ENCODE measurements at regions not wholly inside any gene's neighbourhood (a gene's known extent, or its start where the extent isn't known, plus 50 kb on each side); places are given as distances from the start of the nearest gene placed in this dataset.

- Histone ChIP-seq H3K27me3 (ENCODE audit: control insufficient read depth, insufficient read depth, low read length) (no peaks in the 10 kb centered on the region), H3K36me3 (ENCODE audit: control insufficient read depth, insufficient read depth, low read length) (no peaks in the 10 kb centered on the region), H3K4me3 (ENCODE audit: low read depth in 2 of 2, low read length in 2 of 2) (no peak overlapping the region), H3K4me1 (ENCODE audit: control insufficient read depth, insufficient read depth, low read length) (no peaks in the 10 kb centered on the region), H3K9me3 (ENCODE audit: control insufficient read depth, insufficient read depth, low read depth, low read length) (no peaks in the 10 kb centered on the region), H3K27ac (ENCODE audit: low read length) (no peak overlapping the region)
- ATAC-seq (no peak), DNase-seq (ENCODE audit: low read depth, low spot score) (no peak)
- CTCF ChIA-PET = no interaction called here
- in situ Hi-C loops (cut with HindIII; ENCODE audit: low pct_unique_long_range_greater_than_20kb, low sequenced_read_pairs) (no loop called here), intact Hi-C loops (cut with micrococcal nuclease; ENCODE audit: unreplicated experiment) (no loop called here)
- TF ChIP-seq CTCF (IDR thresholded peaks at IDR 0.05) = no peak
- no peak for TF ChIP-seq TCF7L2 (IDR thresholded peaks at IDR 0.05; ENCODE audit: low read depth, low read length)
- TF ChIP-seq SIN3A (IDR thresholded peaks at IDR 0.05; ENCODE audit: borderline replicate concordance, insufficient read depth, low read depth, low read length) = no peak
- POLR2A ChIA-PET = no interaction called here
- BruUV-seq (replicated peaks) = no TSS peak
Measured at GRCh38 chr11:92325416-92325815, 100.8 kb downstream of the FAT3 start.

- ChIA-PET CTCF (no interaction called here), POLR2A (no interaction called here)
- no peak overlapping the region for H3K27ac ChIP-seq (ENCODE audit: low read length)
- DNase-seq (ENCODE audit: low read depth, low spot score) = no peak
- TF ChIP-seq POLR2AphosphoS5 (IDR thresholded peaks at IDR 0.05; ENCODE audit: low read depth, low read length) (no peak), SIN3A (IDR thresholded peaks at IDR 0.05; ENCODE audit: borderline replicate concordance, insufficient read depth, low read depth, low read length) (no peak), CTCF (IDR thresholded peaks at IDR 0.05) (no peak), TCF7L2 (IDR thresholded peaks at IDR 0.05; ENCODE audit: low read depth, low read length) (no peak), REST (IDR thresholded peaks at IDR 0.05; ENCODE audit: insufficient read depth in 1 of 2, low read depth in 2 of 2, low read length in 1 of 2) (no peak)
- no peaks in the 10 kb centered on the region; the same call in 1 of the 2 replicates for H3K27me3 ChIP-seq (ENCODE audit: control insufficient read depth, insufficient read depth, low read length)
- H3K36me3 ChIP-seq (ENCODE audit: control insufficient read depth, insufficient read depth, low read length) = no peaks in the 10 kb centered on the region
- BruUV-seq (replicated peaks) = no TSS peak
- H3K4me3 ChIP-seq (ENCODE audit: low read depth in 2 of 2, low read length in 2 of 2) = no peak overlapping the region
- no peaks in the 10 kb centered on the region for H3K9me3 ChIP-seq (ENCODE audit: control insufficient read depth, insufficient read depth, low read depth, low read length)
- intact Hi-C loops (cut with micrococcal nuclease; ENCODE audit: unreplicated experiment) = no loop called here
- in situ Hi-C loops (cut with HindIII; ENCODE audit: low pct_unique_long_range_greater_than_20kb, low sequenced_read_pairs) = no loop called here
- no peaks in the 10 kb centered on the region for H3K4me1 ChIP-seq (ENCODE audit: control insufficient read depth, insufficient read depth, low read length)
- no peak for ATAC-seq
Measured at GRCh38 chr11:92329137-92329536, 104.5 kb downstream of the FAT3 start.

Measured in Panc1 (cell line).